GM19455 (cell line): ENCODE measurements at regions not wholly inside any gene's neighbourhood (a gene's known extent, or its start where the extent isn't known, plus 50 kb on each side); places are given as distances from the start of the nearest gene placed in this dataset.
"Not testable (repeated sequence)": the region's sequence is repeated elsewhere in the genome, so short reads cannot be mapped to it uniquely, and the experiment has no call there.

ENCODE experiments used
- ATAC-seq: cut with Tn5 transposase; IDR thresholded peaks from one replicate; pipeline ENCODE4 v1.9.1; 2021; ENCODE audit not compliant: unreplicated experiment

GRCh38 chr6:137933696-137934095 lies 66.6 kb downstream of the TNFAIP3 start:
- ATAC-seq: no peak

- no peak for ATAC-seq
Measured at GRCh38 chr6:137936798-137937197, 69.7 kb downstream of the TNFAIP3 start.

- ATAC-seq: no peak
Measured at GRCh38 chr6:137937834-137938233, 70.8 kb downstream of the TNFAIP3 start.

GRCh38 chr6:137938770-137939379 lies 71.8 kb downstream of the TNFAIP3 start:
- no peak for ATAC-seq

GRCh38 chr6:137941995-137942394 lies 74.9 kb downstream of the TNFAIP3 start:
- no peak for ATAC-seq

GRCh38 chr6:137942736-137943135 lies 75.7 kb downstream of the TNFAIP3 start:
- ATAC-seq: no peak

GRCh38 chr6:137944381-137944780 lies 77.3 kb downstream of the TNFAIP3 start:
- ATAC-seq: not testable (repeated sequence)

GRCh38 chr6:137944793-137945498 lies 77.9 kb downstream of the TNFAIP3 start:
- peak; percentile 48 for ATAC-seq

GRCh38 chr6:137949686-137950390 lies 82.8 kb downstream of the TNFAIP3 start:
- ATAC-seq: peak; percentile 41

- peak; percentile 54 for ATAC-seq
Measured at GRCh38 chr6:137950581-137950980, 83.5 kb downstream of the TNFAIP3 start.

- peak; percentile 59 for ATAC-seq
Measured at GRCh38 chr6:137951064-137951597, 84.1 kb downstream of the TNFAIP3 start.

GRCh38 chr6:137952247-137952646 lies 85.2 kb downstream of the TNFAIP3 start:
- no peak for ATAC-seq

- ATAC-seq: no peak
Measured at GRCh38 chr6:137953761-137954160, 86.7 kb downstream of the TNFAIP3 start.

- no peak for ATAC-seq
Measured at GRCh38 chr6:137954253-137954652, 87.2 kb downstream of the TNFAIP3 start.

GRCh38 chr6:137956098-137956488 lies 89.0 kb downstream of the TNFAIP3 start:
- ATAC-seq: no peak

- ATAC-seq: no peak
Measured at GRCh38 chr6:137957471-137957870, 90.4 kb downstream of the TNFAIP3 start.

GRCh38 chr6:137958811-137959565 lies 91.9 kb downstream of the TNFAIP3 start:
- ATAC-seq: no peak

GRCh38 chr6:137962725-137963124 lies 95.7 kb downstream of the TNFAIP3 start:
- no peak for ATAC-seq

- ATAC-seq: no peak
Measured at GRCh38 chr6:137964876-137965275, 97.8 kb downstream of the TNFAIP3 start.

- no peak for ATAC-seq
Measured at GRCh38 chr6:137967689-137968454, 100.8 kb downstream of the TNFAIP3 start.
